ENCODE measurements at regions not wholly inside any gene's neighbourhood (a gene's known extent, or its start where the extent isn't known, plus 50 kb on each side); places are given as distances from the start of the nearest gene placed in this dataset.

GRCh38 chr17:13736916-13737315 lies 135.2 kb upstream of the HS3ST3A1 start:
- TF ChIP-seq, protein P1, sequence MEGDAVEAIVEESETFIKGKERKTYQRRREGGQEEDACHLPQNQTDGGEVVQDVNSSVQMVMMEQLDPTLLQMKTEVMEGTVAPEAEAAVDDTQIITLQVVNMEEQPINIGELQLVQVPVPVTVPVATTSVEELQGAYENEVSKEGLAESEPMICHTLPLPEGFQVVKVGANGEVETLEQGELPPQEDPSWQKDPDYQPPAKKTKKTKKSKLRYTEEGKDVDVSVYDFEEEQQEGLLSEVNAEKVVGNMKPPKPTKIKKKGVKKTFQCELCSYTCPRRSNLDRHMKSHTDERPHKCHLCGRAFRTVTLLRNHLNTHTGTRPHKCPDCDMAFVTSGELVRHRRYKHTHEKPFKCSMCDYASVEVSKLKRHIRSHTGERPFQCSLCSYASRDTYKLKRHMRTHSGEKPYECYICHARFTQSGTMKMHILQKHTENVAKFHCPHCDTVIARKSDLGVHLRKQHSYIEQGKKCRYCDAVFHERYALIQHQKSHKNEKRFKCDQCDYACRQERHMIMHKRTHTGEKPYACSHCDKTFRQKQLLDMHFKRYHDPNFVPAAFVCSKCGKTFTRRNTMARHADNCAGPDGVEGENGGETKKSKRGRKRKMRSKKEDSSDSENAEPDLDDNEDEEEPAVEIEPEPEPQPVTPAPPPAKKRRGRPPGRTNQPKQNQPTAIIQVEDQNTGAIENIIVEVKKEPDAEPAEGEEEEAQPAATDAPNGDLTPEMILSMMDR (conservative IDR thresholded peaks at IDR 0.05; ENCODE audit: low read depth, low read length): no peak
- no peak for TF ChIP-seq EZH2 (IDR thresholded peaks at IDR 0.05; ENCODE audit: borderline replicate concordance, low read depth, low read length, poor library complexity, severe bottlenecking)

Measured in A673 (cell line).